B cell (primary cell): ENCODE measurements at regions not wholly inside any gene's neighbourhood (a gene's known extent, or its start where the extent isn't known, plus 50 kb on each side); places are given as distances from the start of the nearest gene placed in this dataset.

Experiments
- CTCF ChIP-seq: fragments of 200-600 bp; IDR thresholded peaks from one replicate; pipeline ENCODE4 v1.8.0; 2022; ENCODE audit warnings: antibody characterized with exemption, mild to moderate bottlenecking
- EZH2 ChIP-seq: IDR thresholded peaks from 2 replicates; pipeline ENCODE4 v1.6.1; 2012; ENCODE audit warnings: borderline replicate concordance, low read depth, mild to moderate bottlenecking, moderate library complexity, low read length; ENCODE audit not compliant: insufficient read depth, poor library complexity, severe bottlenecking

GRCh38 chr13:44220948-44221347 lies 152.7 kb upstream of the SERP2 start:
- TF ChIP-seq CTCF (no peak), EZH2 (no peak)
